Kidney (tissue), 13 donors: ENCODE measurements at regions not wholly inside any gene's neighbourhood (a gene's known extent, or its start where the extent isn't known, plus 50 kb on each side); places are given as distances from the start of the nearest gene placed in this dataset.

Source experiments
- DNase-seq, 5 donors: peaks; one replicate each; pipeline ENCODE4 v3.0.0-alpha.2; 2013 to 2020
- FAIRE-seq: peaks from 2 replicates; lab custom pipeline; 2012; peaks lifted over from hg19 to GRCh38; lab: Jason Lieb, UNC
- H3K27ac ChIP-seq, 2 donors: one replicate each; pipeline ENCODE4 v1.7.0; 2013; ENCODE audit warnings: low read depth in 2 of 2, low read length in 2 of 2, inconsistent platforms in 1 of 2
- H3K27me3 ChIP-seq: one replicate; pipeline ENCODE4 v1.7.1; 2013; ENCODE audit warnings: low read length, inconsistent platforms; ENCODE audit not compliant: control insufficient read depth, insufficient read depth
- H3K36me3 ChIP-seq, 3 donors: one replicate each; pipeline versions ENCODE4 v1.7.0 to v1.7.1; 2013; ENCODE audit warnings: low read length in 3 of 3, control low read depth in 1 of 3, inconsistent platforms in 1 of 3; ENCODE audit not compliant: insufficient read depth in 3 of 3, control insufficient read depth in 2 of 3
- H3K4me1 ChIP-seq, 3 donors: one replicate each; pipeline versions ENCODE4 v1.7.0 to v1.7.1; 2013; ENCODE audit warnings: low read length in 3 of 3, inconsistent platforms in 1 of 3, low read depth in 1 of 3; ENCODE audit not compliant: control insufficient read depth in 2 of 3, insufficient read depth in 2 of 3
- H3K4me3 ChIP-seq, 3 donors: one replicate each; pipeline versions ENCODE4 v1.7.0 to v1.8.1; 2013; ENCODE audit warnings: low read length in 3 of 3, control low read depth in 1 of 3, inconsistent platforms in 1 of 3
- H3K9ac ChIP-seq, 3 donors: one replicate each; pipeline versions ENCODE4 v1.7.0 to v1.7.1; 2013; ENCODE audit warnings: low read length in 3 of 3, control low read depth in 1 of 3, inconsistent platforms in 1 of 3
- H3K9me3 ChIP-seq, 3 donors: one replicate each; pipeline versions ENCODE4 v1.7.0 to v1.7.1; 2013; ENCODE audit warnings: low read length in 3 of 3, control low read depth in 1 of 3, inconsistent platforms in 1 of 3; ENCODE audit not compliant: control insufficient read depth in 2 of 3, insufficient read depth in 1 of 3
- intact Hi-C: fragments of 100-400 bp; cut with DNase I; formaldehyde crosslinking; loops from one replicate; pipeline ENCODE4 v1.11.1; 2022
- TF ChIP-seq, protein P1 (sequence below): IDR thresholded peaks from 3 replicates; pipeline ENCODE4 v1.5.1; 2012; ENCODE audit warnings: mild to moderate bottlenecking, moderate library complexity, borderline replicate concordance; ENCODE audit not compliant: insufficient read depth; ENCODE audit errors: extremely low read depth
- donor health status: control.
- donor health status: control.
- donor health status: control.
- donor health status: control.
- donor health status: control.
- donor health status: DM: yes; HTN: yes; CAD: no.
- donor health status: Normal renal cell carcinoma (clear cell type).

DNA sequence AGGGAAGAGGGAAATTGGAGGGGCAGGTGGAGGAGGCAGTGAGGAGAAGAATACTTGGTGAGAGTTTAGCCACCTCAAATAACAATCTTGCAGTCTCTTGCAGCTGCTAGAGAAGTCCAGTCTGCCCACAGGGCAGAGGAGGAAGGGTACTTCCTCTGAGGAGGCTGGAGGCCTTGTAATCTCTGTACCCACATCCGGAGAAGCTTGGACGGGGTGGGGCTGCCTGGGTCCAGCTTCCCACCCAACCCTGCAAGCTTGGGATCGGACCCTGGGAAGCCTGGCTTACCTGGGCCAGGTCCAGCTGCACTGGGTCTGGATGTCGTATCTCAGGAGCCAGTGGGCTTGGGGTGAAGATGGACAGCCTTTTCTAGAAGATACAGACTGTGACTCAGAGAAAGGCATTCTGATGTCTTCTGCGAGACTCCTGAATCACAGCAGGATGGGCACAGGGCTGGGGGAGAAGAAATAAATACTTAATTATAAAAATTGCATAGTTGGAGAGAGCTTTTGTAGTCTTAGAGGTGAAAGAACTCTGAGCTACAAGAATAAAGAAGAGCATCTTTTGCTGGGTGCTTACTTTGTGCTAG is 111.8 kb upstream of the JUN start:
- Histone ChIP-seq H3K9ac (peak overlapping the region in 1 of 3 donors; percentile 42), H3K4me3 (no peak overlapping the region), H3K4me1 (peaks cover 0 to 26% (median 19%) of the 10 kb centered on the region in 3 donors), H3K36me3 (no peaks in the 10 kb centered on the region), H3K27me3 (no peaks in the 10 kb centered on the region), H3K27ac (peak overlapping the region; percentile 20 to 30), H3K9me3 (no peaks in the 10 kb centered on the region)
- DNase-seq (no peak), FAIRE-seq (no peak)
- intact Hi-C loops = no loop called here
- TF ChIP-seq, protein P1, sequence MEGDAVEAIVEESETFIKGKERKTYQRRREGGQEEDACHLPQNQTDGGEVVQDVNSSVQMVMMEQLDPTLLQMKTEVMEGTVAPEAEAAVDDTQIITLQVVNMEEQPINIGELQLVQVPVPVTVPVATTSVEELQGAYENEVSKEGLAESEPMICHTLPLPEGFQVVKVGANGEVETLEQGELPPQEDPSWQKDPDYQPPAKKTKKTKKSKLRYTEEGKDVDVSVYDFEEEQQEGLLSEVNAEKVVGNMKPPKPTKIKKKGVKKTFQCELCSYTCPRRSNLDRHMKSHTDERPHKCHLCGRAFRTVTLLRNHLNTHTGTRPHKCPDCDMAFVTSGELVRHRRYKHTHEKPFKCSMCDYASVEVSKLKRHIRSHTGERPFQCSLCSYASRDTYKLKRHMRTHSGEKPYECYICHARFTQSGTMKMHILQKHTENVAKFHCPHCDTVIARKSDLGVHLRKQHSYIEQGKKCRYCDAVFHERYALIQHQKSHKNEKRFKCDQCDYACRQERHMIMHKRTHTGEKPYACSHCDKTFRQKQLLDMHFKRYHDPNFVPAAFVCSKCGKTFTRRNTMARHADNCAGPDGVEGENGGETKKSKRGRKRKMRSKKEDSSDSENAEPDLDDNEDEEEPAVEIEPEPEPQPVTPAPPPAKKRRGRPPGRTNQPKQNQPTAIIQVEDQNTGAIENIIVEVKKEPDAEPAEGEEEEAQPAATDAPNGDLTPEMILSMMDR = no peak

DNA sequence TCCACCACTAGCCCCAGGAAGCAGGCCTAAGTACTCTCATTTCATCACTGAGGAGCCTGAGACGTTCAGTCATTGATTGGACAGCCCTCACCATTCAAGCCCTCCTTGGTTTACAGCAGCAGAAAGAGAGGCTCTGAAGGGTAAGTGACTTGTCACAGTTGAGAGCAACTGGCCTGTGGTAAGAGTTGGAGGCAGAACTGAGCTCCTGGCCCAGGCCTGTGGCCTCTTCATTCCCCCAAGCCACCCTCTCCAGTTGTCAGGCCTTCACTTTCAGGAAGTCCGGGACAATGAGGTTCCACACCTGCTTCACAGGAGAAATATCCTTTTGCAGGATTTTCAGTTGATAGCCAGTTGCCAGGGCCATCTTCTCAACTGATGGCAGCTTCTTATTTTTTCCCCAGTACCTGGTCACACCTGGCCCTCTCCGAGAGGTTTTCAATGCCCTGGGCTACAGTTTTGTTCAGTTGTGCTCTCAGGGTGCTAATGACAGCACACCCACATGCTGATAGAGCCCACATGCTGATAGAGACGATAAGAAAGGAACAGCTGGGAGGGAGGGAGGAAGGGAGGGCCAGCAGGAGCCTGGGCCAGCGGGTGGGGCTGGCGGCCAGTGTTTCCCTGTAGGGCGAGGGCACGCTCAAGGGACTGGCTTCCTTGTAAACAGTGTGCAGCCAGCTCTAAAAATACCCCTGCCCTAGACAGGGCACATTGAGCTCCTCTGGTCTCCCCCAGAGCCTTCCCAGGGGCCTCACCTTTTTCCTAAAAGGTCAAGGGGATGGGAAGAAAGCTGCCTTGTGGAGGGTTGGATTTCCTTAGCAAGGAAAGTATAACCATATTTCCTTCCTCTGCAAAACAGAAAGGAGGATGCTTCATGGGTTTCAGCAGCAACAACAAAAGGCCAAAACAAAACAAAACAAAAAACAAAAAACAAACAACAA is 112.7 kb upstream of the JUN start:
- Histone ChIP-seq H3K4me3 (no peak overlapping the region), H3K36me3 (no peaks in the 10 kb centered on the region), H3K27ac (peak overlapping the region; percentile 13 to 30), H3K9me3 (no peaks in the 10 kb centered on the region), H3K4me1 (peaks cover 0 to 26% (median 19%) of the 10 kb centered on the region in 3 donors), H3K9ac (peak overlapping the region in 1 of 3 donors; percentile 13), H3K27me3 (no peaks in the 10 kb centered on the region)
- no peak for FAIRE-seq
- intact Hi-C loops = no loop called here
- TF ChIP-seq, protein P1 = no peak
- DNase-seq = peak in 4 of 5 donors; percentile 45 to 85 (median 59)

DNA sequence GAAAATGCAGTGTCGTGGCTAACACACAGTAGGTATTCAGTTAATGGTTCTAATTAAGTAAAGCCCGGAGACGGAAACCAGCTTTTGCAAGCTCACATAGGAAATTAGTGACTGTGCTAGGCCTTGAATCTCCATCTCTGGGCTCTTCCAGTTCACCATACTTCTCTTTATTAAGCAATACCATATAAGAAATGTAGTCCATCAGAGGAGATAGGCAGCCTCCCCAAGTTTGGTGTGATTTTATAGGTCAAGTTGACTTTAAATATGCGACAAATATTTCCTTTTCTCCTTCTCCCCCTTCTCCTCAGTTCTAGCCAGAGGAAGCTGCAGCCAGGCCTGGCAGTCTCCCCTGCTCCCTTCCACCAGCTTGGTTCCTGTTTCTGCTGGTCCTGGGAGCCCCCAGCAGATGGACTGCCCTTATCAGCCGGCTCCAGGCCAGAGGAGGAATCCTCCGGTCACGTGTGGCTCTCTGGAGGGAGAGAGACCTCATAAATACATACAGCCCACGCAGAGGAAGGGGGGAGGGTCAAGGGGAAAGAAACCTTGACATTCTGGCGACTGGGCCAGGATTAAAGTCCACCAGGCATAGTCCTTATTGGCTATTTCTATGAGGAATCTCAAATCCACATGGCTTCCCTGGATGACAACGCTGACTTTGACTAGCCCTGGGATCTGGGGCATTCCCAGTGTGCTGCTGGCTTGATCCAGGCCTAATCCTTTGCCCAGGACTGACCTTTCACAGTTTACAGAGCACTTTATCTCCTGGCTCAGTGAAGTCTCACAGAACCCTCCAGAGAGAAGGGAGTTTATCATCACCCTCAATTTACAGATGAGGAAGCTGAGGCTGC is 115.1 kb upstream of the JUN start:
- H3K27me3 ChIP-seq = no peaks in the 10 kb centered on the region
- peak overlapping the region; percentile 29 to 81 for H3K27ac ChIP-seq
- peaks cover 0 to 28% (median 26%) of the 10 kb centered on the region in 3 donors for H3K4me1 ChIP-seq
- no peak overlapping the region for H3K9ac ChIP-seq
- FAIRE-seq = no peak
- no peak overlapping the region for H3K4me3 ChIP-seq
- H3K9me3 ChIP-seq = no peaks in the 10 kb centered on the region
- intact Hi-C loops = no loop called here
- H3K36me3 ChIP-seq = no peaks in the 10 kb centered on the region
- peak; percentile 73 to 90 (median 86) for DNase-seq
- TF ChIP-seq, protein P1 = no peak
